ENCODE measurements at regions not wholly inside any gene's neighbourhood (a gene's known extent, or its start where the extent isn't known, plus 50 kb on each side); places are given as distances from the start of the nearest gene placed in this dataset.
"Not testable (repeated sequence)": the region's sequence is repeated elsewhere in the genome, so short reads cannot be mapped to it uniquely, and the experiment has no call there.

GRCh38 chr9:102941868-102942267 lies 53.3 kb upstream of the CYLC2 start:
- no peak for DNase-seq

GRCh38 chr9:102922526-102922925 lies 72.6 kb upstream of the CYLC2 start:
- no peak for DNase-seq

DNA sequence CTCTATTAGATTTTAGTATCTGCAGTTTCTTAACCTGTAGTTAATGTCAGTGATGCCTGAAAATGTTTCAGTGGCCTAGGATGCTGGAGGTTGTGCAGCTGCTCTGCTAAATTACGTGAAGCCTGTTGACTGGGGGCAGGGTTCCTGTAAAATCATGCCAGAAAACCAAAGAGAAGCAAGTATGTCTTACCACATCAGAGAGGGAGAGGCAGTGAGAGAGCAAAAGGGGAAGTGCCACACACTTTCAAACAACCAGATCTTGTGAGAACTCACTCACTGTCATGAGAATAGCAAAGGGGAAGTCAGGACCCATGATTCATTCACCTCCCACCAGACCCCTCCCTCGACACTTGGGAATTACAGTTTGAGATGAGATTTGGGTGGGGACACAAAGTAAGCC lies 83.9 kb upstream of the CYLC2 start:
- DNase-seq, result no peak

GRCh38 chr9:102905795-102906194 lies 89.3 kb upstream of the CYLC2 start:
- DNase-seq, result not testable (repeated sequence)

GRCh38 chr9:102892025-102892424 lies 103.1 kb upstream of the CYLC2 start:
- no peak for DNase-seq

- not testable (repeated sequence) for DNase-seq
Measured at GRCh38 chr9:102888747-102889146, 106.4 kb upstream of the CYLC2 start.

DNA sequence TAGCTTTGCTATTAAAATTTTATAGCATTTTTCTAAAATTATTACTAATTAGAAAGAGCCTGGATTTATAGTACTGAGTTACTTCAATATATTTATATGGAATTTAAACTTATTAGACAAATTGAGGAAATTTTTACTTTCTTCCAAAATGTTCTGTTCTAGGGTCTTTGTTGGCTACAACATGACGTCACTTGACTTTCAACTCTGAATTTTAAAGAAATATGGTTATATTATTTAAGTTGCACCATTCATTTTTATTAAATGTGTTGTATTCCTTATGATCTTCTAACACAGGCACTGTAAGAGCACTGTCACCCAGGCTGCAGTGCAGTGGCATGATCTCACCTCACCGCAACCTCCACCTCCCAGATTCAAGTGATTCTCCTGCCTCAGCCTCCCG lies 119.4 kb upstream of the CYLC2 start:
- DNase-seq, result no peak

GRCh38 chr9:102867488-102867887 lies 127.6 kb upstream of the CYLC2 start:
- DNase-seq, result no peak

- DNase-seq, result no peak
Measured at GRCh38 chr9:102862478-102862877, 132.7 kb upstream of the CYLC2 start.

DNA sequence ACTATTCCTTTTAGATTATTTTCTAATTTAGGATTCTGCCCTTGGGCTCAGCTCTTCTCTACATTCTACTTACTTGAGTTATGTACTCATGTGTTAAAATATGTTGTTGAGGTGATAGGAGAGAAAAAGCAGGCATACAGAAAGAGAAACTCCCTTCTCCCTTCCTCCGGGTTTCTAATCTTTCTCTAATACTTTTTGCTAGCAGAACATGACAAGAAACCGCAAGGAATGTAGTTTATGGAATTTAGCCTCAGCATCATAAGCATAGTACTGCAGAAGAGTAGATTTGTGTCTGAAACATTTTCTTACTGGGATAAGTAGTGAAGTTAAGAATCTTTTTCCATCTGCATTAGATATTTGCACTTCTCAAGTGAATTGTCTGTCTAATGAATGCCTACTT lies 139.5 kb upstream of the CYLC2 start:
- no peak for DNase-seq

DNA sequence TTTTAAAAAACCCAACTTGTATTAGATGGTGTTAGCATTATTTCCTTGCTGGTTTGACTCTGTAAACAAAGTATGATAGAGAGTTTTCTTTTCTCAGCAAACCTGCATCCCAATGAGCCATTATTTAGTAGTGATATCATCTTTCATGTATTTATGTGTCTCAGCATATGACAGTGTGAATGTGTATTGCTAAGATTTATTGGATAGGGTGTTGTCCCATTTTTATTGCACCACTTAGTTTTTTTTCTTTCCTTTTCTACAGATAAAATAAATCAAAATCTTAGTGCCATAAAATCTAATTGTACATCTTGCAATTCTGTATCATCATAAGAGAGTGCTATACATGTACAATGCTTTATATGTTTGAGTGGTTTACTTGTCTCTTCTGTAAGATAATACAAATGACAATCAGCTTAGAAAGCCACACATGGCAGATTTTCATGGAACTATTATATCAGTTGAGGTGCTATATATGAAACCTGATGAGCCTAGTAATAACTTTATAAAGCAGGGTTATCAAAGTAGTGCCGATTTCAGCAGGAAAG lies 149.2 kb upstream of the CYLC2 start:
- DNase-seq, result no peak

DNA sequence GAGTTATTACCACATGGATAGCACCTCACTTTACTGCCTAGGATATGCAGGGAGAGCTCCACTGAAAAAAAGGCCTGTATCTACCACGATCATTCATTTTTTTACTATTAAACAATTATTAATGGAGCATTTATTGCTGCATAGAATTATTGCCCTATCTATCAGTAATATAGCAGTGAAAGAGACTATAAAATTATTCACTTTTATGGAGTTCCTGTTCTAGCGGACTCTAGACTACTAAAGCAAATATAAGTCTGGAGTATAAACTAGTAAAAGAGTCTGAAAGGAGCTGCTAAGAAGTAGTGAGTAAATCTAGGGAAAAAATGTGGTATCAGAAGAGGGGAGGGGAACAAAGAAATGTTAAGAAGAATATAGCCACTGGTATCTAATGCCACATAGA lies 150.4 kb upstream of the CYLC2 start:
- no peak for DNase-seq

DNA sequence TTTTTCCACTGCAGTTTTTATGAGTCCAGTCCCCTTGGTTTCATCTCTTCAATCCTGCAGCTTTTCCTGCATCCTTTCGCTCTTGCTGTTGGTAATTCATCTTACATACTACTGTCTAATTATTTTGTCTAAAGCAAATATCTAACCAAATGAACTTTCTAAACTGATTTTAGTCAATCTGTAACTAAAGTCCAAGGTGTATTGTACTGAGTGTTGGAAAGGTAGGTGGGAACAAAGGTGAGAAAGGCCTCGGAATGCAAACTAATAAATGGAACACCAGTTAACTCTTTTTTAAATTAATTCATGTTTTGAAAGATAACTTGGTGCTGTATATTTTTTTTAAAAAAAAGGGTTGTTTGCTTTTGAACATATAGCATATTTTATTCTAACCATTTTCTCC lies 152.7 kb upstream of the CYLC2 start:
- no peak for DNase-seq

GRCh38 chr9:102841376-102841775 lies 153.8 kb upstream of the CYLC2 start:
- DNase-seq, result no peak

- DNase-seq, result no peak
Measured at GRCh38 chr9:102840335-102840734, 154.8 kb upstream of the CYLC2 start.

- DNase-seq, result no peak
Measured at GRCh38 chr9:102832814-102833213, 162.3 kb upstream of the CYLC2 start.

GRCh38 chr9:102796244-102796643 lies 198.9 kb upstream of the CYLC2 start:
- no peak for DNase-seq

GRCh38 chr9:102795532-102795931 lies 199.6 kb upstream of the CYLC2 start:
- no peak for DNase-seq

DNA sequence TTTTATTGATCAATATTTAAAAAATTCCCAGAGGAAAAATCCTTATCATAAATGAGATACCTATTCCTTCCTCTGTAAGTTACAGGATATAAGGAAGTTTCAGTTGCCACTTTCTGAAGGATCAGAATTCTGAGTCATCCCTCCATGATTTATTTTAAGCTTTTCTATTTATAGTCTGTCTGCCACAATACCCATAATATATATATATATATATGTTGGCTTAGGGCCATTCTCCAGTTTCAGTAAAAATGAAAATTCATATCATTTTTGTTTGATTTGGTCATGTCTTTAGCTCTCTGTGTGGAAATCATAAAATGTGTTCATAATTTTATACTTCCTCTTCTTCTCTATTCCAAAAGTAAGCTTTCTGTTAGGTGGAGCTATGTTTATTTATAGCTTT lies 215.8 kb upstream of the CYLC2 start:
- no peak for DNase-seq

DNA sequence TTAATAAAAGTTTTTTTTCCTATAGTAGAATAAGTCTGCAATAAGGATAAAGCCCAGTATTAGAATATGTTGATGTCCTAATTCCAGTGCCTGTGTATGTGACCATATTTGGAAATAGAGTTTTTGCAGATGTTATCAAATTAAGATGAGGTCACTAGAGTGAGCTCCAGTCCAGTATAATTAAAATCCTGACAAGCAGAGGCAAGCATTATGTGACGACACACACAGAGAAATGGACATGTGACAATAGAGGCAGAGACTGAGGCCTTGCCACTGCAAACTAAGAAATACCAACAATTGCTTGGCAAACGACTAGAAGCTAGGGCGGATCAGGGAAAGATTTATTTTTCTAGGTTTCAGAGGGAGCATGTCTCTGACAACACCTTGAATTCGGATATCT lies 216.4 kb upstream of the CYLC2 start:
- DNase-seq, result no peak

DNA sequence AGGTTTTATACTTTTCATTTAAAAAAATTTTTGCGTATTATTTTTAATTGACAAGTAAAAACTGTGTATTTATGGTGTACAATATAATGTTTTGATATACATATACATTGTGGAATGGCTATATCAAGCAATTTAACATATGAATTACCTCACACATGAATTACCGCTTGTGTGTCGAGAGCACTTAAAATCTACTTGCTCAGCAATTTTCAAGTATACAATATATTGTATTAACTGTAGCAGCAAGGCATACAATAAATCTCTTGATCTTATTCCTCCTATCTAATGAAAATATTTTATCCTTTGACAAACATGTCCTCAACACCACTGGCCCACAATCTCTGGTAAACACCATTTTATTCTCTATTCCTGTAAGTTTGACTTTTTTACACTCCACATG lies 224.4 kb upstream of the CYLC2 start:
- DNase-seq, result no peak

GRCh38 chr9:102769307-102769706 lies 225.8 kb upstream of the CYLC2 start:
- no peak for DNase-seq

GRCh38 chr9:102768002-102768401 lies 227.1 kb upstream of the CYLC2 start:
- DNase-seq, result no peak

- no peak for DNase-seq
Measured at GRCh38 chr9:102767076-102767475, 228.1 kb upstream of the CYLC2 start.

Data from nucleus accumbens (tissue), 56 donors.